Dedifferentiated amniotic fluid mesenchymal stem cell (primary cell): ENCODE measurements at regions not wholly inside any gene's neighbourhood (a gene's known extent, or its start where the extent isn't known, plus 50 kb on each side); places are given as distances from the start of the nearest gene placed in this dataset.
A peak's percentile ranks its signal among the peaks of the same experiment; 100 is the strongest.

ENCODE experiments used
- DNase-seq: peaks from one replicate; pipeline ENCODE4 v3.0.0-alpha.2; 2016; ENCODE audit errors: extremely low spot score

DNA sequence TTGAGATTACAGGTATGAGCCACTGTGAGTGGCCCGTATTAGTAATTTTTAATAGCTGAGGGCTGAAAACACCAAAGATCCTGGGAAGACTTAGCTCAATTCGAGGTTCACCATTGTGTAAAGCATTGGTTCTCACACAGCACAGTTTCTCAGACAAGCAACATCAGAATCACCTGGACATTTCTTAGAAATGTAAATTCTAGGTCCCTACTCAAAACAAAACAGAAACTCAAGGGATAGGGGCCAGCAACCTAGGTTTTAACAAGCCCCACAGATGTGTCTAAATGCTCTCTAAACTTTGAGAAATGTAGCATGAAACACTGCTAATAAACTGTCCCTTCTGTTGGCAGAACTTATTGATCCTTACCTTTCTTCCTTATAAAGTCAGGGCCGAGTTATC, 681.2 kb downstream of the RNF144A start:
- DNase-seq = no peak

DNA sequence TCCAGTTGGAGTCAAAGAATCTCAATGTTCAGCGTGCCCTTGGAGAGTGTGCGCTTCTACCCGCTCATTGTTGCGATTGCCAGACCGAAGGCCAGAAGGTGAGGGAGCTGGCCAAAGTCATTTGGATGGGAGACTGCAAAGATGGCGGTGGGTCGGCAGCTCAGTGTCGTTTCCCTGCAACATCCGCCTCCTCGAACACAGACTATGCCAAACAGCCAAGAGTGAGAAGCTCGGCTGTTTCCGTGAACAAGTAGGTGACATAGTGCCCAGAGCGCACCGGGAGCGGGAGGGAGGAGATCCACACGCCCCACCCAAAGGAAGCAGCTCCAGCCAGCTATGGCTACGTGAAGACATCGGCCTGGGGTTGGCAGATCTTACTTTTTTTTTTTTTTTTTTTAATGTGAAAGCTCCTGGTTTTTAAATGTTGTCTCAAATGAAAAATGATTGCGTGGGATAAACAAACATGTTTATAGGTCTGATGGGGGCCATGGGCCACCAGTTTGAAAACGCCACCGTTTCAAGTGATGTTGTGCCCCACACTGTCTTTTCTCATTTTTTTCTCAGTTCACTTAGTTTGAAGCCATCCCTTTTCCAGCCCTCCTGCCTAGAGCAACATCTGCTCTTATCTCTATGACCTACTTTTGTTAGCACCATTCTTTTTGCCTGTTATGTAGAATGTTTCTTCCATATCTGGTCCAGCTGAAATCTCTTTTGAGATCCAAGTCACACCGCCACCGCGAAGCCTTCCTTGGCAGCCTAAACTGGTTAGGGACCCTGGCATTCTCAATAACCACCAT, 682.4 kb downstream of the RNF144A start:
- no peak for DNase-seq

DNA sequence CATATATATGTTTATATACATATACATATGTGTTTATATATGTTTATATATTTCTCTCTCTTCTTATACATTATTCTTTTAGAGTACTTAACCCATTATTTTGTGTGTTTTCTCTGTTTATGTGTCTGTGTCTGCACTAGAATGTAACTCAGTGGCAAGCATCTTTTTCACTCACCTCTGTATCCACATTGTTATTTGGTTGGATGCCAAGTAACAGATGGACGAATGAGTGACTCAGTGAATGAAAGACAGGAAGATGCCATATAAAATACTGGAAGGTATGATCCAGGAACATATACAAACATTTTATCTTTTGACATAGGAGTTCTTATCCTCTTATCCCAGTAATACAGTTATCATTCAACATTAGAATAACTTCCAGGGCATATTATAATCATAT, 684.8 kb downstream of the RNF144A start:
- no peak for DNase-seq

- DNase-seq = no peak
Measured at GRCh38 chr2:7604456-7604855, 687.2 kb downstream of the RNF144A start.

- no peak for DNase-seq
Measured at GRCh38 chr2:7607441-7608173, 690.4 kb downstream of the RNF144A start.

DNA sequence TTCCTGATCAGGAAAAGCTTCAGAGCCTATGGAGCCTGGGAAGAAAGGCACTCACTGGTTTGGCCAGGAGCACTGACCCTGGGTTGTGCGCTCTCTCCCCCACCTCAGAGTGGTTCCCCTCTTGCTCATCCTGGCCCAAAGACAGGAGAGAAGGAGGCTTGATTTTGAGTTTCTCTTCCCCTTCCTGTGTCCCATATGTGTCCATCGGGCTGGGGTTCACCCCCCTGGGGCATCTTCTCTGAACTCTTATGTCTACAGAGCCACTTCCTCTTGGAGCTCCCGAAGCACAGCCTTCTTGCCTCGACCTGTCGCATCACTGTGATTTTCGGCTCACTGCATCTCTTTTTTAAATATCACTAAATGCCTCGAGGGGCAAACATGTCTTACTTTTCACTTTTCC, 692.3 kb downstream of the RNF144A start:
- no peak for DNase-seq

DNA sequence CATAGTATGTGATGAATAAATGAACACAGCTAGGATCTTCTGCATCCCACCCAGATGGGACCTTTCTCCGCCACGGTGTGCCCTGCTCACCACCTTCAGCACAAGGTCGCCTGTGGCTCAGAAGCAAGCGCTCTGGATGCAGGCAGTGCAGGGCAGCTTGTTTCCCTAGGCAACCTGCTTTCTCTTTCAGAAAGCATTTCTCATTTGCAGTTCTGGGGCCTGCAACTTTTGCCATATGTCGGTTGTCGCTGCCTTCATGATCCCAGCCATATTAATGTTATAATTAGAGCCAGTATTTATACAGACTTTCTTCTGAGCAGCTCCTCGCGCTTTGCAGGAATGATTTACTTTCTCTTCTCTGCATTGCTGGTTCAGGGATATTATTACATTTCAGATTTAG, 692.8 kb downstream of the RNF144A start:
- no peak for DNase-seq

- no peak for DNase-seq
Measured at GRCh38 chr2:7611750-7612149, 694.5 kb downstream of the RNF144A start.

GRCh38 chr2:7612969-7613368, 695.8 kb downstream of the RNF144A start:
- DNase-seq = peak; percentile 49

DNA sequence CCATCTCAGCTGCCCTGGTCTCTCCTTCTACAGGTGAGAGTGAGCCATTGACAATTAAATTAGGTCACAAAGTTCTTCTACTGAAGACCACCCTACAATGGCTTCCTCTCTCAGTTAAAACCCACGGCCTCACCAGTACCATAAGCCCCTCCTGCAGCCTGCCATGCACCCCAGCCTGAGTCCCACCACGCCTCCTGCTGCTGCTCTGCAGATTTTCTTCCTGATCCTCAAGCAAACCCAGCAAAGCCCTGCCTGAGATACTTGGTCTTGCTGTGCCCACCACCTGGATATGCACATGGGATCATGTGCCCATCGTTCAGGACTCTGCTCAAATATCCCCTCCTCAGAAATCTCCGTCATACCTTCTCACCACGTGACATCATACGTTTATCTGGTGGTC, 696.6 kb downstream of the RNF144A start:
- no peak for DNase-seq

DNA sequence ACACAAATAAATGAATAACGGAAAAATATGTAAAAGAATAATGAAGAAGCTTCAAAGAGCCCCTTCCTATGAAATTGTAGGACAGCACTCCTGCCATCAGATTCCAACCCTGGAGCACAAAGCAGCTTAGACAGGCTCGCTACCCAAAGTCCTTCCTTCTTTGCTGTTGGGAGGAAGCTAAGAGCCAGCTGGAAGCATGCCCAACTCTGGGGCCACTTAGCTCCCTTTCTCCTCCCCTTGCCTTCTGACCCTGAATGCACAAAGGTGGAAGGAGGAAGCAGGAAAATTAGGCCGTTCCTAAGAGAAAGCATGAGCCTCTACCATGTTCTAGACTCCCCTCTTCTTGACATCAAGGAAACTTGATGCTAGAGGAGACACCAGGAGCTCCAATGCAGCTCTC, 700.8 kb downstream of the RNF144A start:
- DNase-seq = no peak

DNA sequence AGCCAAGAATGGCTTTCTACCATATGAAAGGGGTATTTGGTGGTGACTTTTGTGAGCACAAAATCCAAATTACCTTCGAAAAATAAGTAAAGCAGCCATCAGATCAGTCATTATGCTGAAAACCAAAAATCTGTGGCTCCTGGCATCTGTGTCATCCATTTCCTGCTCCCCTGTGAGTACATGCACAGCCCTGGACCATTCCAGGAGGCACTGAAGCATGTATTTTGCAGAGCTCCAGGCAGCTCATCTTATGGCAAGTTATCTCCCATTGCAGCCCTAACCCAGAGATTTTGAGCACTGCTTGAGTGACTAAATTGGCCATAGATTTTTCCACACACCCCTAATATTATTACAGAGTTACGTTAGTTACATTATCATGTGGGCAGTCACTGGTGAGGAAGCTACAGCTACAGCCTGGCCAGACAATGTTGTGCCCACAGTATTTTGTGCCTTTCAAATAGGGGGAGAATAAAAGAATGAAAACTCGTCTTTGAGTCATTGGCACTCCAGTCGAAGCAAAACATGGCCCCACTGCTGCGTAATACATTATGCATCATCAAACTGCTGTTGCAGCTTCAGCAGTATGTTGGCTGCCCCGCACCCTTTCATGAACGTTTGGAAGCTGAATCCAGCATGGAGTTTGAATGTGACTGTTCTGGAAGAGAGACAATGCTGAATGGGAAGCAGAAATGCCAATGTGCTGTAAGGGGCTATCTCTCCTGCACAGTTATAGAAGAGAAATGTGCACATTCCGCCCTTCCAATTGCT, 702.2 kb downstream of the RNF144A start:
- no peak for DNase-seq

DNA sequence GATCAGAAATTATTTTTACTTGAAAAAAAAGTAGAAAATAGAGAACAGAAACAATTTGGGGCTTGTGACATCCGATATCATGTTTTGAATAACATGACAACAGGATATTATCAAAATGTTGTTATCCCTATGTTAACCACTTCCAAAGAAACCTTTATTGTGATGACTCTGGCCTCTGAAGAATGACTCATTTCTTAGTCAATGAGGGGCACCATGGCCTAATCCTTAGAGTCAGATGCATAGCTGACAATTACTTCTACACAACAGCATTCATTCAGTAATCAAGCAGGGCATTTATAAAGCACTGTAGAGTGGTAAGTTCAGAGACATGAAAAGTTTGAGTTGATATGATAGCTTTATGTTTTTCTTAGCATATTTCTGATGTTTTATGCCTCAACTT, 703.0 kb downstream of the RNF144A start:
- no peak for DNase-seq

GRCh38 chr2:7621018-7621814, 704.0 kb downstream of the RNF144A start:
- DNase-seq = no peak

GRCh38 chr2:7625392-7626138, 708.4 kb downstream of the RNF144A start:
- DNase-seq = no peak

GRCh38 chr2:7626139-7626537, 708.9 kb downstream of the RNF144A start:
- no peak for DNase-seq

DNA sequence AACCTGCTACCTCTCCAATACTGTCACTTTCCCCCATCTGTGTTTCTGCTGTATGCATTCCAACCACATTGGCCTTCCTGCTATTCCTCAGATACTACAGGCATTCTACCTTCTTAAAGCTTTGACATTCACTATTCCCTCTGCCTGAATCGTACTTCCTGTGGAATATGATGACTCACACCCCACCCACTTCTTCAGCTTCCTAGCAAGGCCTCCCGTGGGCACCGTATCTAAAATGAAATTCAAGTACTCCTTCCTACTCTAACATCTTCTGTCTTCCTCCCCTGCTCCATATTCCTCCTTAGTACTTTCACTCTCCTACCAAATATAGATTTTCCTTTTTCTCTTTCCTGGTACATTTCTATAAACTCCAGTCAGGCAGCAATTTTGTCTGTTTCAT, 710.4 kb downstream of the RNF144A start:
- no peak for DNase-seq

DNA sequence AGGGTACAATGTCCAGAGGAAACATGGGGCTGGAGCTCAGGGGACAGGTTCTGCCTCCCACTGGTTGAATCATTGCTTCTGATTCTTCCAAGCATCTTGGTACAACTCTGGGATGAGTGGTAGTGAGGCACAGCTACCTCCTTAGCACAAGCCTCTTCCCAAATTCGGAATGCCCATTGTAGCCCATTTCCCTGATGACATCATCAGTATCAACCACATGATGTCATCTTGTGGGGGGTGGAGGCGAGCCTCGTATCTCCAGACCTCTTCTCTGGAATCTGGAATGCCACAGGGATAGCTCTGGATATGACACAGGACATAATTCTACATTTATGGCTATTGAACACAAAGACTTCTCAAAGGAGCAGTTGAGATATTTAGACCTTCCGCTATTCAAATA, 715.2 kb downstream of the RNF144A start:
- no peak for DNase-seq

- no peak for DNase-seq
Measured at GRCh38 chr2:7633566-7634153, 716.4 kb downstream of the RNF144A start.

- DNase-seq = no peak
Measured at GRCh38 chr2:7634409-7634808, 717.2 kb downstream of the RNF144A start.

DNA sequence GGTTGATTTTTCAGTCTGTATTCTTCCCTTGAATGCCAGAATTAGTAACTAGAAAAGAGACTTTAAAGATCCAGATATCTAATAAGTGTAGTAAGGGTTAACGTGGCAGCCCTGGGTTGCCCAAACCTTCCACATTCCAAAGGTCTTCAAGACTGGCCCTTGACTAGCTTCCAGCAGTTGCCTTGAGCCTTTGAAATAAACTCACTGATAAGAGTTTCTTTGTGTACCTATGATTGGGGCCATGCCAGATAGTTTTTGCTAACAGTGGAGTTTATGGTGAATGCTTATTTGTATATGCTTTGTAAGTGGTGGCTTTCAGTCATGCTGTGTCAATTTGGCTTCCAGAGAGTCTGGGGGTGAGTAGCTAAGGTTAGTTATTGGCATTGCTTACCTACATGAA, 722.3 kb downstream of the RNF144A start:
- no peak for DNase-seq
